Gastrocnemius medialis (tissue), 4 donors: ENCODE measurements at regions not wholly inside any gene's neighbourhood (a gene's known extent, or its start where the extent isn't known, plus 50 kb on each side); places are given as distances from the start of the nearest gene placed in this dataset.

ENCODE experiments used
- ATAC-seq, 2 donors: fragments of 150-250 bp; one replicate each; pipeline ENCODE4 v1.9.1; 2016
- DNase-seq, 2 donors: peaks; one replicate each; pipeline ENCODE4 v3.0.0-alpha.2; 2019
- H3K27ac ChIP-seq, 4 donors: fragments of 200-600 bp; sonication (generic); 1 replicate in 1 of 4; 2 replicates in 3 of 4; pipeline ENCODE4 v1.5.1; 2016 to 2018; ENCODE audit warnings: mild to moderate bottlenecking in 2 of 4, moderate library complexity in 1 of 4
- H3K27me3 ChIP-seq, 3 donors: fragments of 200-600 bp; sonication (generic) in 2 of 3; 1 replicate in 1 of 3; 2 replicates in 2 of 3; pipeline versions ENCODE4 v1.5.1 to v1.6.0; 2016 to 2019; ENCODE audit warnings: mild to moderate bottlenecking in 1 of 3, moderate library complexity in 1 of 3
- H3K36me3 ChIP-seq, 2 donors: fragments of 200-600 bp; sonication (generic) in 1 of 2; one replicate each; pipeline ENCODE4 v1.5.1; 2017 to 2018
- H3K4me1 ChIP-seq, 2 donors: fragments of 200-600 bp; sonication (generic) in 1 of 2; one replicate each; pipeline ENCODE4 v1.5.1; 2016 to 2017; ENCODE audit warnings: mild to moderate bottlenecking in 2 of 2
- H3K4me3 ChIP-seq, 4 donors: fragments of 200-600 bp; sonication (generic) in 3 of 4; 1 replicate in 1 of 4; 2 replicates in 3 of 4; pipeline ENCODE4 v1.5.1; 2016 to 2019; ENCODE audit warnings: mild to moderate bottlenecking in 2 of 4
- H3K9me3 ChIP-seq, 3 donors: fragments of 200-600 bp; sonication (generic) in 2 of 3; 1 replicate in 1 of 3; 2 replicates in 2 of 3; pipeline ENCODE4 v1.5.1; 2016 to 2019
- CTCF ChIP-seq, 5 experiments: fragments of 450-650 bp in 3 of 5; fragments of 200-600 bp in 2 of 5; sonication (generic) in 2 of 5; IDR thresholded peaks in 4 of 5; conservative IDR thresholded peaks in 1 of 5; 1 replicate in 4 of 5; 2 replicates in 1 of 5; pipeline ENCODE4 v1.5.1; 2016 to 2019; ENCODE audit warnings: antibody characterized with exemption in 5 of 5, mild to moderate bottlenecking in 3 of 5, moderate library complexity in 3 of 5
- POLR2A ChIP-seq, 2 donors: fragments of 450-650 bp; IDR thresholded peaks; one replicate each; pipeline ENCODE4 v1.6.1; 2017; ENCODE audit warnings: antibody characterized with exemption in 2 of 2, mild to moderate bottlenecking in 2 of 2, moderate library complexity in 2 of 2
- in situ Hi-C, 4 donors: fragments of 200-750 bp; cut with MboI; loops; one replicate each; pipeline versions ENCODE4 v1.15.0 to v1.8.0; 2017; ENCODE audit warnings: low sequenced_read_pairs in 4 of 4
- intact Hi-C: fragments of 100-400 bp; cut with DNase I; formaldehyde crosslinking; loops from one replicate; pipeline ENCODE4 v1.15.1; 2023; ENCODE audit warnings: low total_unique reads

GRCh38 chr1:4317207-4317606, 337.2 kb upstream of the AJAP1 start:
- Histone ChIP-seq H3K4me1 (no peaks in the 10 kb centered on the region), H3K9me3 (no peaks in the 10 kb centered on the region), H3K27ac (no peak overlapping the region), H3K27me3 (no peaks in the 10 kb centered on the region), H3K4me3 (no peak overlapping the region), H3K36me3 (no peaks in the 10 kb centered on the region)
- in situ Hi-C loops (no loop called here), intact Hi-C loops (no loop called here)
- TF ChIP-seq CTCF (IDR thresholded peaks at IDR 0.05 in 4 of 5, conservative IDR thresholded peaks at IDR 0.05 in 1 of 5), result no peak
- TF ChIP-seq POLR2A (IDR thresholded peaks at IDR 0.05), result no peak
- no peak for DNase-seq
- ATAC-seq, result no peak

DNA sequence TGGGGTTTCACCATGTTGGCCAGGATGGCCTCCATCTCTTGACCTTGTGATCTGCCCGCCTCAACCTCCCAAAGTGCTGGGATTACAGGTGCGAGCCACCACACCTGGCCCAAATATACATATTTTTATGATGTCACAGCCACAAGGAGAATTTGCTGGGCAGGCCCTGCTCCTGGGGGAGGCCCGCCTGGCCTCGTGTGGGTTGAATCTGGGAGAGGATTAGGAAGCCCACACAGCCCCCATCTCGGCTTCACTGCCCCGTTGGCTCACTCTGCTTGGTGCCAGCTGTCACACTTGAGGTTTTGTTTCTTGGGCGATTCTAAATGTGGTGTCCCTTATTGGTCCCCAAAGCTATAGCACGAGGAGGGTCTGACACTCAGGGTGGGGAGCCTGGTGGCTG, 335.7 kb upstream of the AJAP1 start:
- no peak for ATAC-seq
- no peaks in the 10 kb centered on the region for H3K27me3 ChIP-seq
- TF ChIP-seq POLR2A (IDR thresholded peaks at IDR 0.05), result no peak
- TF ChIP-seq CTCF (IDR thresholded peaks at IDR 0.05 in 4 of 5, conservative IDR thresholded peaks at IDR 0.05 in 1 of 5), result no peak
- in situ Hi-C loops (no loop called here), intact Hi-C loops (no loop called here)
- no peaks in the 10 kb centered on the region for H3K9me3 ChIP-seq
- DNase-seq, result no peak
- H3K27ac ChIP-seq, result no peak overlapping the region
- H3K4me1 ChIP-seq, result no peaks in the 10 kb centered on the region
- H3K36me3 ChIP-seq, result no peaks in the 10 kb centered on the region
- H3K4me3 ChIP-seq, result no peak overlapping the region

DNA sequence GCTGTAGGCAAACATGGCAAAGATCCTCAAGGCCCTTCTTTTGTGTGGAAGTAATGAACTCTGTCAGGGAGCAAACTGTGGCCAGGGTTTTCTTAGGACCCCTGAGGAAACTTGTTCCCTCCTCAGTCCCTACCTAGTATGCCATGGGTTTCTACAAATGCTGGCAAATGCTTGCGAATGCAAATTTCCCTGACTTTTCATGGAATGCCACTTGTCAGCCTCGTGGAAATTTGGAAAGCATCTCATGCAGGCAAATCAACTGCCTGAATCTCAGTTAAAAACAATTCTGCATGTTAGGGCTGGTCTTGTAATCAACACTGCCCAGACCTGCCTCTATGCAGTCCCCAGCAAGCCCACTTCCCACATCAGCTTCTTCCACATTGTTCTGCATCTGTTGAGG, 334.9 kb upstream of the AJAP1 start:
- H3K27me3 ChIP-seq, result no peaks in the 10 kb centered on the region
- H3K4me1 ChIP-seq, result no peaks in the 10 kb centered on the region
- no peaks in the 10 kb centered on the region for H3K9me3 ChIP-seq
- TF ChIP-seq CTCF (IDR thresholded peaks at IDR 0.05 in 4 of 5, conservative IDR thresholded peaks at IDR 0.05 in 1 of 5) (no peak), POLR2A (IDR thresholded peaks at IDR 0.05) (no peak)
- H3K27ac ChIP-seq, result no peak overlapping the region
- ATAC-seq (no peak), DNase-seq (no peak)
- H3K4me3 ChIP-seq, result no peak overlapping the region
- intact Hi-C loops (no loop called here), in situ Hi-C loops (no loop called here)
- no peaks in the 10 kb centered on the region for H3K36me3 ChIP-seq

DNA sequence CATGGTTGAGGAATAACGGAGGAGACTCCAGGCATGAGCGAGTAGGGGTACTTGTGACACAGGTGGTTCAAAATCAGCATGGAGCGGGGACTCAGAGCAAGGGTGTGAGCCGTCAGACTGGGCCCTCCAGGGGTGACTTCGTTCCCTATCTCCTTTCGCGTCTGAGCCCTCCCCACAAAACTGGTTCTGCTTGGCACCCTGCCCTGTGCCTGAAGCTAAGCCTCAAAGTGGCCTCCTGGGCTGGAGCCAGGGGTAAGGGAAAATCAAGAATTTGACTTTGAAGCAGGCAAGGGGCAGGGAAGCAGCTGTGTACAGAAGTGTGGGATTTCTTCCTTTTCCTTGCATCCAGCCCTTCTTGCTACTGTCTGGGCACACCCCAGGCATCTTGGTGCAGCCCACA, 331.5 kb upstream of the AJAP1 start:
- intact Hi-C loops (no loop called here), in situ Hi-C loops (no loop called here)
- Histone ChIP-seq H3K36me3 (no peaks in the 10 kb centered on the region), H3K4me3 (no peak overlapping the region), H3K27me3 (no peaks in the 10 kb centered on the region), H3K27ac (no peak overlapping the region), H3K4me1 (no peaks in the 10 kb centered on the region), H3K9me3 (no peaks in the 10 kb centered on the region)
- ATAC-seq (no peak), DNase-seq (no peak)
- TF ChIP-seq CTCF (IDR thresholded peaks at IDR 0.05 in 4 of 5, conservative IDR thresholded peaks at IDR 0.05 in 1 of 5) (no peak), POLR2A (IDR thresholded peaks at IDR 0.05) (no peak)

- Histone ChIP-seq H3K4me3 (no peak overlapping the region), H3K27me3 (no peaks in the 10 kb centered on the region), H3K36me3 (no peaks in the 10 kb centered on the region), H3K9me3 (no peaks in the 10 kb centered on the region), H3K27ac (no peak overlapping the region), H3K4me1 (no peaks in the 10 kb centered on the region)
- in situ Hi-C loops, result no loop called here
- intact Hi-C loops, result no loop called here
- TF ChIP-seq POLR2A (IDR thresholded peaks at IDR 0.05) (no peak), CTCF (IDR thresholded peaks at IDR 0.05 in 4 of 5, conservative IDR thresholded peaks at IDR 0.05 in 1 of 5) (no peak)
- ATAC-seq, result no peak
- no peak for DNase-seq
Observed at GRCh38 chr1:4323309-4323708, 331.1 kb upstream of the AJAP1 start.
